Endothelial cell of umbilical vein (primary cell): ENCODE measurements at regions not wholly inside any gene's neighbourhood (a gene's known extent, or its start where the extent isn't known, plus 50 kb on each side); places are given as distances from the start of the nearest gene placed in this dataset.

Experiments
- BruUV-seq: library from RNA; stranded (reverse); fragments of 400-500 nt; replicated peaks from 2 replicates; lab custom pipeline; 2021; lab: Mats Ljungman, UMichigan
- CTCF ChIA-PET: fragments of 300-600, 350-600 bp; sonication (Branson Sonifier 250); formaldehyde crosslinking; loops from one replicate; lab custom pipeline; 2021; ENCODE audit warnings: antibody characterized with exemption, inconsistent platforms; lab: Charles Lee
- POLR2A ChIA-PET: fragments of 300-600, 350-600 bp; sonication (Branson Sonifier 250); formaldehyde crosslinking; loops from one replicate; lab custom pipeline; 2021; ENCODE audit warnings: antibody characterized with exemption, inconsistent platforms; lab: Charles Lee
- DNase-seq: peaks from one replicate; pipeline ENCODE4 v3.0.0-alpha.2; 2011; ENCODE audit warnings: low read depth, low spot score
- FAIRE-seq: peaks from 2 replicates; lab custom pipeline; 2011; peaks lifted over from hg19 to GRCh38; lab: Jason Lieb, UNC
- H2AFZ ChIP-seq: 2 replicates; pipeline ENCODE4 v1.6.0; 2012; ENCODE audit warnings: low read depth, low read length, control low read depth, inconsistent platforms
- H3K27ac ChIP-seq: 2 replicates; pipeline ENCODE4 v1.5.1; 2011; ENCODE audit warnings: low read depth, mild to moderate bottlenecking, control low read depth, low read length, moderate library complexity; ENCODE audit not compliant: insufficient read depth
- H3K27me3 ChIP-seq, 2 experiments: 2 replicates each; pipeline versions ENCODE4 v1.6.0 to v1.6.1; 2011; ENCODE audit warnings: low read length in 2 of 2, mixed read lengths in 1 of 2; ENCODE audit not compliant: control insufficient read depth in 2 of 2, insufficient read depth in 2 of 2
- H3K36me3 ChIP-seq, 2 experiments: 2 replicates in 1 of 2; 3 replicates in 1 of 2; pipeline ENCODE4 v1.5.1; 2011; ENCODE audit warnings: low read length in 2 of 2, mild to moderate bottlenecking in 1 of 2, moderate library complexity in 1 of 2; ENCODE audit not compliant: control insufficient read depth in 2 of 2, insufficient read depth in 2 of 2; ENCODE audit errors: extremely low read depth in 1 of 2
- H3K4me1 ChIP-seq: 3 replicates; pipeline ENCODE4 v1.5.1; 2011; ENCODE audit warnings: mild to moderate bottlenecking, low read length; ENCODE audit not compliant: control insufficient read depth, insufficient read depth; ENCODE audit errors: extremely low read depth
- H3K4me2 ChIP-seq: 2 replicates; pipeline ENCODE4 v1.6.1; 2011; ENCODE audit warnings: low read length, control low read depth, mixed read lengths; ENCODE audit not compliant: insufficient read depth
- H3K4me3 ChIP-seq, 3 experiments: fragments of 200-600 bp in 1 of 3; sonication (generic), shearing (Covaris generic) in 1 of 3; replicated peaks in 1 of 3; 2 replicates each; pipeline ENCODE4 v1.5.1; 2011 to 2016; ENCODE audit warnings: control low read depth in 3 of 3, low read length in 3 of 3, mild to moderate bottlenecking in 2 of 3, inconsistent platforms in 1 of 3, low read depth in 1 of 3, moderate library complexity in 1 of 3; ENCODE audit not compliant: insufficient read depth in 1 of 3
- H3K79me2 ChIP-seq: 2 replicates; pipeline ENCODE4 v1.6.0; 2012; ENCODE audit warnings: low read length, inconsistent platforms; ENCODE audit not compliant: control insufficient read depth, insufficient read depth
- H3K9ac ChIP-seq: replicated peaks from 2 replicates; pipeline ENCODE3; 2011; ENCODE audit warnings: low read length, control low read depth; ENCODE audit not compliant: insufficient read depth; ENCODE audit errors: extremely low read depth
- H3K9me1 ChIP-seq: replicated peaks from 3 replicates; pipeline ENCODE4 v1.6.0; 2011; ENCODE audit warnings: mild to moderate bottlenecking, low read length; ENCODE audit not compliant: control insufficient read depth, insufficient read depth; ENCODE audit errors: extremely low read depth
- H3K9me3 ChIP-seq: replicated peaks from 2 replicates; pipeline ENCODE4 v1.5.1; 2012; ENCODE audit warnings: low read length, inconsistent platforms; ENCODE audit not compliant: control insufficient read depth, insufficient read depth
- H4K20me1 ChIP-seq: replicated peaks from 2 replicates; pipeline ENCODE3; 2011; ENCODE audit warnings: mild to moderate bottlenecking, low read length; ENCODE audit not compliant: control insufficient read depth, insufficient read depth; ENCODE audit errors: extremely low read depth
- CTCF ChIP-seq, 2 donors: IDR thresholded peaks; 1 replicate in 1 of 2; 2 replicates in 1 of 2; pipeline ENCODE4 v1.5.1; 2011; ENCODE audit warnings: low read length in 2 of 2, mild to moderate bottlenecking in 2 of 2, moderate library complexity in 2 of 2, control low read depth in 1 of 2, inconsistent platforms in 1 of 2, low read depth in 1 of 2; ENCODE audit not compliant: insufficient read depth in 1 of 2; ENCODE audit errors: extremely low read depth in 1 of 2
- EZH2 ChIP-seq: IDR thresholded peaks from 2 replicates; pipeline ENCODE4 v1.6.1; 2012; ENCODE audit warnings: borderline replicate concordance, low read depth, mild to moderate bottlenecking, moderate library complexity, low read length, inconsistent platforms; ENCODE audit not compliant: severe bottlenecking
- FOS ChIP-seq: IDR thresholded peaks from 2 replicates; pipeline ENCODE4 v1.6.1; 2011; ENCODE audit warnings: mild to moderate bottlenecking, low read length, moderate library complexity, borderline replicate concordance; ENCODE audit not compliant: insufficient read depth
- GATA2 ChIP-seq: IDR thresholded peaks from 2 replicates; pipeline ENCODE4 v1.7.0; 2011; ENCODE audit warnings: low read depth, mild to moderate bottlenecking, moderate library complexity, mixed read lengths, low read length; ENCODE audit not compliant: insufficient read length, insufficient read depth
- JUN ChIP-seq: IDR thresholded peaks from 2 replicates; pipeline ENCODE4 v1.6.1; 2011; ENCODE audit warnings: borderline replicate concordance, low read depth; ENCODE audit not compliant: insufficient read length, insufficient read depth
- MAX ChIP-seq: IDR thresholded peaks from 2 replicates; pipeline ENCODE4 v1.6.1; 2011; ENCODE audit not compliant: insufficient read depth, insufficient read length
- MYC ChIP-seq: IDR thresholded peaks from one replicate; pipeline ENCODE4 v1.6.1; 2011; ENCODE audit warnings: mild to moderate bottlenecking, low read depth, low read length
- POLR2A ChIP-seq: IDR thresholded peaks from 2 replicates; pipeline ENCODE4 v1.6.1; 2012; ENCODE audit warnings: low read depth, mild to moderate bottlenecking, control low read depth, low read length
- POLR2AphosphoS5 ChIP-seq: IDR thresholded peaks from 2 replicates; pipeline ENCODE4 v1.6.1; 2012; ENCODE audit warnings: low read depth, mild to moderate bottlenecking, control low read depth, low read length, moderate library complexity; ENCODE audit not compliant: insufficient read depth
- dilution Hi-C: fragments of 300-500 bp; cut with MboI; formaldehyde crosslinking; loops from one replicate; pipeline ENCODE4 v1.15.0; 2019; ENCODE audit warnings: low sequenced_read_pairs; ENCODE audit not compliant: extremely low pct_ligation_motif_present
- intact Hi-C: fragments of 100-400 bp; cut with micrococcal nuclease; formaldehyde crosslinking; loops from one replicate; pipeline ENCODE4 v1.10.0; 2022

- no peak overlapping the region for H3K27ac ChIP-seq
- H3K9ac ChIP-seq: no peak overlapping the region
- FAIRE-seq (no peak), DNase-seq (no peak)
- H3K4me1 ChIP-seq: peaks cover 11% of the 10 kb centered on the region
- H2AFZ ChIP-seq: no peak overlapping the region
- no peaks in the 10 kb centered on the region for H3K36me3 ChIP-seq
- H3K79me2 ChIP-seq: no peaks in the 10 kb centered on the region
- POLR2A ChIA-PET: no interaction called here
- dilution Hi-C loops: no loop called here
- H4K20me1 ChIP-seq: no peaks in the 10 kb centered on the region
- H3K27me3 ChIP-seq: no peaks in the 10 kb centered on the region
- TF ChIP-seq JUN (no peak), CTCF (IDR thresholded peaks at IDR 0.05; ENCODE audit: extremely low read depth in 1 of 2, insufficient read depth in 1 of 2, low read depth in 1 of 2, low read length in 2 of 2) (no peak), MAX (no peak), MYC (no peak), EZH2 (no peak), FOS (no peak), POLR2AphosphoS5 (no peak), GATA2 (no peak), POLR2A (no peak)
- intact Hi-C loops: no loop called here
- H3K9me3 ChIP-seq: no peaks in the 10 kb centered on the region
- H3K4me3 ChIP-seq: no peak overlapping the region
- H3K9me1 ChIP-seq: no peaks in the 10 kb centered on the region
- H3K4me2 ChIP-seq: no peak overlapping the region
- CTCF ChIA-PET: no interaction called here
- no TSS peak for BruUV-seq
Measured at GRCh38 chr5:39658866-39659265, 234.1 kb upstream of the DAB2 start.
